ENCODE measurements at regions not wholly inside any gene's neighbourhood (a gene's known extent, or its start where the extent isn't known, plus 50 kb on each side); places are given as distances from the start of the nearest gene placed in this dataset.

- Histone ChIP-seq H3K4ac (ENCODE audit: low read depth, low read length) (no peak overlapping the region), H2AK5ac (ENCODE audit: low read depth, low read length) (no peak overlapping the region), H4K5ac (ENCODE audit: low read depth, low read length) (no peak overlapping the region), H3K9me1 (ENCODE audit: insufficient read depth, low read length) (no peaks in the 10 kb centered on the region), H4K8ac (ENCODE audit: low read depth in 2 of 2, low read length in 2 of 2) (no peak overlapping the region), H3K9ac (ENCODE audit: low read depth, low read length) (no peak overlapping the region), H2AK9ac (replicated peaks; ENCODE audit: low read depth, low read length, poor library complexity) (no peak overlapping the region), H4K20me1 (ENCODE audit: insufficient read depth, low read length) (no peaks in the 10 kb centered on the region), H3K79me1 (ENCODE audit: low read depth in 1 of 2, low read length in 2 of 2) (no peaks in the 10 kb centered on the region), H3K27me3 (ENCODE audit: control insufficient read depth, insufficient read depth, low read length) (no peaks in the 10 kb centered on the region), H3K27ac (ENCODE audit: insufficient read depth, low read length) (no peak overlapping the region), H3K23ac (ENCODE audit: low read depth, low read length) (no peak overlapping the region), H3K36me3 (ENCODE audit: control insufficient read depth, insufficient read depth, low read length) (no peaks in the 10 kb centered on the region), H3K4me2 (ENCODE audit: low read depth, low read length) (no peak overlapping the region), H2BK15ac (ENCODE audit: low read depth, low read length) (no peak overlapping the region), H3K14ac (replicated peaks; ENCODE audit: low read depth, low read length) (no peak overlapping the region), H2BK120ac (ENCODE audit: low read depth, low read length) (no peak overlapping the region), H3K9me3 (ENCODE audit: control insufficient read depth, insufficient read depth, low read length) (no peaks in the 10 kb centered on the region), H3K4me1 (ENCODE audit: control insufficient read depth, insufficient read depth, low read length) (no peaks in the 10 kb centered on the region), H3K18ac (ENCODE audit: low read depth, low read length) (no peak overlapping the region), H3K4me3 (ENCODE audit: insufficient read depth, low read depth, low read length) (no peak overlapping the region), H2BK20ac (ENCODE audit: low read depth, low read length) (no peak overlapping the region), H4K91ac (ENCODE audit: insufficient read depth, low read depth, low read length) (no peak overlapping the region), H2BK5ac (ENCODE audit: low read depth, low read length, poor library complexity, severe bottlenecking) (no peak overlapping the region), H3K56ac (ENCODE audit: extremely low read depth, insufficient read depth, low read length) (no peak overlapping the region), H2AFZ (replicated peaks; ENCODE audit: low read length, poor library complexity) (no peak overlapping the region)
- ChIA-PET CTCF (no interaction called here), POLR2A (ENCODE audit: unreplicated experiment) (no interaction called here)
- dilution Hi-C loops (cut with HindIII; ENCODE audit: low sequenced_read_pairs, unreplicated experiment) (no loop called here), in situ Hi-C loops (cut with MboI; ENCODE audit: low sequenced_read_pairs) (no loop called here), intact Hi-C loops (cut with micrococcal nuclease) (no loop called here)
- no TSS peak for BruUV-seq (replicated peaks)
- WGBS, 2 experiments (ENCODE audit: extremely low coverage in 2 of 2, insufficient read length in 1 of 2): 73% methylated on average over 3 of the region's 5 CpGs; no CpG with 5 or more reads in 1 of the 2 experiments
- DNase-seq (no peak), ATAC-seq (ENCODE audit: low read depth) (no peak)
- TF ChIP-seq FOS (IDR thresholded peaks at IDR 0.05; ENCODE audit: low read depth, low read length) (no peak), NFE2L2 (IDR thresholded peaks at IDR 0.05; ENCODE audit: low read depth, low read length) (no peak), MAZ (IDR thresholded peaks at IDR 0.05; ENCODE audit: borderline replicate concordance, low read depth, low read length) (no peak), BHLHE40 (IDR thresholded peaks at IDR 0.05; ENCODE audit: low read depth, low read length) (no peak), ELK1 (IDR thresholded peaks at IDR 0.05; ENCODE audit: borderline replicate concordance, low read depth, low read length) (no peak), RCOR1 (IDR thresholded peaks at IDR 0.05; ENCODE audit: insufficient replicate concordance, low read length) (no peak), MAFK (IDR thresholded peaks at IDR 0.05; ENCODE audit: low read depth, low read length) (no peak), RAD21 (IDR thresholded peaks at IDR 0.05; ENCODE audit: low read length) (no peak), SMC3 (IDR thresholded peaks at IDR 0.05; ENCODE audit: low read depth, low read length) (no peak), USF2 (IDR thresholded peaks at IDR 0.05; ENCODE audit: low read depth, low read length) (no peak), POLR2A (IDR thresholded peaks at IDR 0.05; ENCODE audit: low read depth, low read length) (no peak), MXI1 (IDR thresholded peaks at IDR 0.05; ENCODE audit: borderline replicate concordance, low read depth, low read length) (no peak), CTCF (conservative IDR thresholded peaks at IDR 0.05; ENCODE audit: low read depth, low read length) (no peak), CHD1 (IDR thresholded peaks at IDR 0.05; ENCODE audit: low read depth, low read length) (no peak), CEBPB (IDR thresholded peaks at IDR 0.05; ENCODE audit: low read depth, low read length) (no peak), RFX5 (IDR thresholded peaks at IDR 0.05; ENCODE audit: low read depth, low read length) (no peak)
These were observed 150.0 kb upstream of the CDH13 start for GRCh38 chr16:82476786-82477185.
